ENCODE measurements at regions not wholly inside any gene's neighbourhood (a gene's known extent, or its start where the extent isn't known, plus 50 kb on each side); places are given as distances from the start of the nearest gene placed in this dataset.

- TF ChIP-seq EZH2 (IDR thresholded peaks at IDR 0.05) (no peak), POLR2AphosphoS5 (IDR thresholded peaks at IDR 0.05; ENCODE audit: borderline replicate concordance, low read depth, low read length) (no peak), FOXP2 (optimal IDR thresholded peaks at IDR 0.05; ENCODE audit: control extremely low read depth, extremely low read length, insufficient read depth) (no peak)
Observed at GRCh38 chr3:137111497-137111896, 153.7 kb downstream of the IL20RB start.
